HPDE6-E6E7 (cell line): ENCODE measurements at regions not wholly inside any gene's neighbourhood (a gene's known extent, or its start where the extent isn't known, plus 50 kb on each side); places are given as distances from the start of the nearest gene placed in this dataset.
A peak's percentile ranks its signal among the peaks of the same experiment; 100 is the strongest.
"Not testable (repeated sequence)": the region's sequence is repeated elsewhere in the genome, so short reads cannot be mapped to it uniquely, and the experiment has no call there.

Source experiments
- DNase-seq: peaks from one replicate; pipeline ENCODE4 v3.0.0; 2011; ENCODE audit warnings: missing footprints; ENCODE audit errors: extremely low spot score

GRCh38 chr1:157409927-157410326, 142.4 kb downstream of the FCRL5 start:
- DNase-seq = no peak

- no peak for DNase-seq
Measured at GRCh38 chr1:157407917-157408525, 144.3 kb downstream of the FCRL5 start.

GRCh38 chr1:157407367-157407766, 144.9 kb downstream of the FCRL5 start:
- DNase-seq = no peak

- DNase-seq = no peak
Measured at GRCh38 chr1:157405662-157406061, 146.7 kb downstream of the FCRL5 start.

- DNase-seq = no peak
Measured at GRCh38 chr1:157404614-157405013, 147.7 kb downstream of the FCRL5 start.

- no peak for DNase-seq
Measured at GRCh38 chr1:157404063-157404501, 148.2 kb downstream of the FCRL5 start.

- no peak for DNase-seq
Measured at GRCh38 chr1:157403608-157404007, 148.7 kb downstream of the FCRL5 start.

- peak; percentile 12 for DNase-seq
Measured at GRCh38 chr1:157403203-157403602, 149.1 kb downstream of the FCRL5 start.

- DNase-seq = no peak
Measured at GRCh38 chr1:157400766-157401165, 151.5 kb downstream of the FCRL5 start.

- no peak for DNase-seq
Measured at GRCh38 chr1:157399984-157400382, 152.3 kb downstream of the FCRL5 start.

- DNase-seq = no peak
Measured at GRCh38 chr1:157399343-157399983, 152.9 kb downstream of the FCRL5 start.

GRCh38 chr1:157390651-157391050, 161.7 kb downstream of the FCRL5 start:
- DNase-seq = peak; percentile 25

- no peak for DNase-seq
Measured at GRCh38 chr1:157388057-157388456, 164.3 kb downstream of the FCRL5 start.

- DNase-seq = no peak
Measured at GRCh38 chr1:157384258-157384657, 168.1 kb downstream of the FCRL5 start.

GRCh38 chr1:157382351-157382750, 170.0 kb downstream of the FCRL5 start:
- no peak for DNase-seq

GRCh38 chr1:157380523-157380922, 171.8 kb downstream of the FCRL5 start:
- DNase-seq = no peak

- not testable (repeated sequence) for DNase-seq
Measured at GRCh38 chr1:157377280-157377713, 175.0 kb downstream of the FCRL5 start.

GRCh38 chr1:157376681-157377080, 175.6 kb downstream of the FCRL5 start:
- DNase-seq = no peak

- DNase-seq = not testable (repeated sequence)
Measured at GRCh38 chr1:157372311-157372710, 180.0 kb downstream of the FCRL5 start.

- no peak for DNase-seq
Measured at GRCh38 chr1:157371826-157372225, 180.5 kb downstream of the FCRL5 start.

GRCh38 chr1:157371221-157371620, 181.1 kb downstream of the FCRL5 start:
- DNase-seq = no peak

GRCh38 chr1:157370698-157371097, 181.6 kb downstream of the FCRL5 start:
- no peak for DNase-seq

GRCh38 chr1:157369808-157370521, 182.3 kb downstream of the FCRL5 start:
- no peak for DNase-seq
